ENCODE measurements at regions not wholly inside any gene's neighbourhood (a gene's known extent, or its start where the extent isn't known, plus 50 kb on each side); places are given as distances from the start of the nearest gene placed in this dataset.

DNA sequence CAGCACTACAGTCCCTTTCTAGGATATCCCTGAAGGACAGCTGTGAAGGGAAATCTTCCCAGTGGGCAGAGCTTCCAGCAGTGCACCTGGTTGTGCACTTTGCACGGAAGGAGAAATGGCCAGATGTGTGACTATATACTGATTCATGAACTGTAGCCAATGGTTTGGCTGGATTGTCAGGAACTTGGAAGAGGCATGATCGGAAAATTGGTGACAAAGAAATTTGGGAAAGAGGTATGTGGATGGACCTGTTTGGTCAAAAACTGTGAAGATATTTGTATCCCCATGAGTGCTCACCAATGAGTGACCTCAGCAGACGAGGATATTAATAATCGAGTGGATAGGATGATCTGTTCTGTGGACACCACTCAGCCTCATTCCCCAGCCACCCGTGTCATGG is 582.2 kb downstream of the CPS1 start:
- H3K4me1 ChIP-seq (ENCODE audit: control insufficient read depth in 4 of 4, insufficient read depth in 4 of 4, low read length in 3 of 4): no peaks in the 10 kb centered on the region
- no peaks in the 10 kb centered on the region for H3K36me3 ChIP-seq (ENCODE audit: control insufficient read depth in 4 of 4, insufficient read depth in 3 of 4, low read depth in 1 of 4, low read length in 3 of 4)
- H3K9ac ChIP-seq (ENCODE audit: low read depth in 1 of 2, low read length in 2 of 2): no peak overlapping the region
- H3K27me3 ChIP-seq (ENCODE audit: control insufficient read depth in 4 of 4, insufficient read depth in 4 of 4, low read length in 3 of 4): no peaks in the 10 kb centered on the region
- no peak for DNase-seq (ENCODE audit: low spot score)
- no peak overlapping the region for H3K4me3 ChIP-seq (ENCODE audit: low read depth in 1 of 3, low read length in 3 of 3)
- H3K9me3 ChIP-seq (ENCODE audit: control insufficient read depth in 4 of 4, low read length in 3 of 4): peaks cover 0 to 1% (median 0%) of the 10 kb centered on the region in 4 donors
- no peak for TF ChIP-seq FOXA2 (IDR thresholded peaks at IDR 0.05)
- no peak for TF ChIP-seq RAD21 (IDR thresholded peaks at IDR 0.05)
- TF ChIP-seq GABPA (IDR thresholded peaks at IDR 0.05 in 1 of 2, conservative IDR thresholded peaks at IDR 0.05 in 1 of 2): no peak
- no peak for TF ChIP-seq SP1 (IDR thresholded peaks at IDR 0.05)
- TF ChIP-seq, protein P1, sequence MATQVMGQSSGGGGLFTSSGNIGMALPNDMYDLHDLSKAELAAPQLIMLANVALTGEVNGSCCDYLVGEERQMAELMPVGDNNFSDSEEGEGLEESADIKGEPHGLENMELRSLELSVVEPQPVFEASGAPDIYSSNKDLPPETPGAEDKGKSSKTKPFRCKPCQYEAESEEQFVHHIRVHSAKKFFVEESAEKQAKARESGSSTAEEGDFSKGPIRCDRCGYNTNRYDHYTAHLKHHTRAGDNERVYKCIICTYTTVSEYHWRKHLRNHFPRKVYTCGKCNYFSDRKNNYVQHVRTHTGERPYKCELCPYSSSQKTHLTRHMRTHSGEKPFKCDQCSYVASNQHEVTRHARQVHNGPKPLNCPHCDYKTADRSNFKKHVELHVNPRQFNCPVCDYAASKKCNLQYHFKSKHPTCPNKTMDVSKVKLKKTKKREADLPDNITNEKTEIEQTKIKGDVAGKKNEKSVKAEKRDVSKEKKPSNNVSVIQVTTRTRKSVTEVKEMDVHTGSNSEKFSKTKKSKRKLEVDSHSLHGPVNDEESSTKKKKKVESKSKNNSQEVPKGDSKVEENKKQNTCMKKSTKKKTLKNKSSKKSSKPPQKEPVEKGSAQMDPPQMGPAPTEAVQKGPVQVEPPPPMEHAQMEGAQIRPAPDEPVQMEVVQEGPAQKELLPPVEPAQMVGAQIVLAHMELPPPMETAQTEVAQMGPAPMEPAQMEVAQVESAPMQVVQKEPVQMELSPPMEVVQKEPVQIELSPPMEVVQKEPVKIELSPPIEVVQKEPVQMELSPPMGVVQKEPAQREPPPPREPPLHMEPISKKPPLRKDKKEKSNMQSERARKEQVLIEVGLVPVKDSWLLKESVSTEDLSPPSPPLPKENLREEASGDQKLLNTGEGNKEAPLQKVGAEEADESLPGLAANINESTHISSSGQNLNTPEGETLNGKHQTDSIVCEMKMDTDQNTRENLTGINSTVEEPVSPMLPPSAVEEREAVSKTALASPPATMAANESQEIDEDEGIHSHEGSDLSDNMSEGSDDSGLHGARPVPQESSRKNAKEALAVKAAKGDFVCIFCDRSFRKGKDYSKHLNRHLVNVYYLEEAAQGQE (IDR thresholded peaks at IDR 0.05): no peak
- TF ChIP-seq ATF3 (IDR thresholded peaks at IDR 0.05): no peak
- no peak for TF ChIP-seq MAX (IDR thresholded peaks at IDR 0.05)
- no peak for TF ChIP-seq EGR1 (IDR thresholded peaks at IDR 0.05; ENCODE audit: low read depth in 2 of 2)
- no peak for TF ChIP-seq YY1 (IDR thresholded peaks at IDR 0.05)
- TF ChIP-seq FOXA1 (IDR thresholded peaks at IDR 0.05): no peak
- TF ChIP-seq, protein P2, sequence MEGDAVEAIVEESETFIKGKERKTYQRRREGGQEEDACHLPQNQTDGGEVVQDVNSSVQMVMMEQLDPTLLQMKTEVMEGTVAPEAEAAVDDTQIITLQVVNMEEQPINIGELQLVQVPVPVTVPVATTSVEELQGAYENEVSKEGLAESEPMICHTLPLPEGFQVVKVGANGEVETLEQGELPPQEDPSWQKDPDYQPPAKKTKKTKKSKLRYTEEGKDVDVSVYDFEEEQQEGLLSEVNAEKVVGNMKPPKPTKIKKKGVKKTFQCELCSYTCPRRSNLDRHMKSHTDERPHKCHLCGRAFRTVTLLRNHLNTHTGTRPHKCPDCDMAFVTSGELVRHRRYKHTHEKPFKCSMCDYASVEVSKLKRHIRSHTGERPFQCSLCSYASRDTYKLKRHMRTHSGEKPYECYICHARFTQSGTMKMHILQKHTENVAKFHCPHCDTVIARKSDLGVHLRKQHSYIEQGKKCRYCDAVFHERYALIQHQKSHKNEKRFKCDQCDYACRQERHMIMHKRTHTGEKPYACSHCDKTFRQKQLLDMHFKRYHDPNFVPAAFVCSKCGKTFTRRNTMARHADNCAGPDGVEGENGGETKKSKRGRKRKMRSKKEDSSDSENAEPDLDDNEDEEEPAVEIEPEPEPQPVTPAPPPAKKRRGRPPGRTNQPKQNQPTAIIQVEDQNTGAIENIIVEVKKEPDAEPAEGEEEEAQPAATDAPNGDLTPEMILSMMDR (IDR thresholded peaks at IDR 0.05; ENCODE audit: low read depth, low read length, missing input control): no peak
- no peak overlapping the region for H3K27ac ChIP-seq (ENCODE audit: low read depth in 1 of 2, low read length in 2 of 2)
- 89% methylated on average over 5 of the region's 5 CpGs for WGBS

DNA sequence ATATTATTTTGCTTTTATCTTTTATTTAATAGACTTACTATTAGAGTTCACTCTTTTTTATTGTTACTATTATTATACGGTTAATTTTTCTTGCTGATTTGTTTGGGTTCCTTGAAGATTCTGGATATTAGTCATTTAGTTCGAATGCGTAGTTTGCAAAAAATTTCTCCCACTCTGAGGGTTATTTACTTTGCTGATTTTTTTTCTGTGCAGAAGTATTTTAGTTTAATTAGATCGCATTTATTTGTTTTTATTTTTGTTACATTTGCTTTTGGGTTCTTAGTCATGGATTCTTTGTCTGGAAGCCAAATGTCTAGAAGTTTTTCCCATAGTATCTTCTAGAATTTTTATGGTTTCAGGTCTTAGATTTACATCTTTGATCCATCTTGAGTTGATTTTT is 585.2 kb downstream of the CPS1 start:
- DNase-seq (ENCODE audit: low spot score): no peak
- no peak for TF ChIP-seq TAF1 (conservative IDR thresholded peaks at IDR 0.05)
- TF ChIP-seq, protein P1 (IDR thresholded peaks at IDR 0.05): no peak
- TF ChIP-seq MAX (IDR thresholded peaks at IDR 0.05): no peak
- no peak for TF ChIP-seq RAD21 (IDR thresholded peaks at IDR 0.05)
- TF ChIP-seq JUND (IDR thresholded peaks at IDR 0.05): no peak
- no peak for TF ChIP-seq ATF3 (IDR thresholded peaks at IDR 0.05)
- TF ChIP-seq, protein P3, sequence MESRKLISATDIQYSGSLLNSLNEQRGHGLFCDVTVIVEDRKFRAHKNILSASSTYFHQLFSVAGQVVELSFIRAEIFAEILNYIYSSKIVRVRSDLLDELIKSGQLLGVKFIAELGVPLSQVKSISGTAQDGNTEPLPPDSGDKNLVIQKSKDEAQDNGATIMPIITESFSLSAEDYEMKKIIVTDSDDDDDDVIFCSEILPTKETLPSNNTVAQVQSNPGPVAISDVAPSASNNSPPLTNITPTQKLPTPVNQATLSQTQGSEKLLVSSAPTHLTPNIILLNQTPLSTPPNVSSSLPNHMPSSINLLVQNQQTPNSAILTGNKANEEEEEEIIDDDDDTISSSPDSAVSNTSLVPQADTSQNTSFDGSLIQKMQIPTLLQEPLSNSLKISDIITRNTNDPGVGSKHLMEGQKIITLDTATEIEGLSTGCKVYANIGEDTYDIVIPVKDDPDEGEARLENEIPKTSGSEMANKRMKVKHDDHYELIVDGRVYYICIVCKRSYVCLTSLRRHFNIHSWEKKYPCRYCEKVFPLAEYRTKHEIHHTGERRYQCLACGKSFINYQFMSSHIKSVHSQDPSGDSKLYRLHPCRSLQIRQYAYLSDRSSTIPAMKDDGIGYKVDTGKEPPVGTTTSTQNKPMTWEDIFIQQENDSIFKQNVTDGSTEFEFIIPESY (IDR thresholded peaks at IDR 0.05): no peak
- TF ChIP-seq RXRA (IDR thresholded peaks at IDR 0.05): no peak
- no peak for TF ChIP-seq HNF4A (conservative IDR thresholded peaks at IDR 0.05)
- no peak for TF ChIP-seq YY1 (IDR thresholded peaks at IDR 0.05)
- TF ChIP-seq FOXA2 (IDR thresholded peaks at IDR 0.05): no peak
- Histone ChIP-seq H3K4me3 (ENCODE audit: low read depth in 1 of 3, low read length in 3 of 3) (no peak overlapping the region), H3K9me3 (ENCODE audit: control insufficient read depth in 4 of 4, low read length in 3 of 4) (no peaks in the 10 kb centered on the region), H3K36me3 (ENCODE audit: control insufficient read depth in 4 of 4, insufficient read depth in 3 of 4, low read depth in 1 of 4, low read length in 3 of 4) (no peaks in the 10 kb centered on the region), H3K27ac (ENCODE audit: low read depth in 1 of 2, low read length in 2 of 2) (no peak overlapping the region), H3K4me1 (ENCODE audit: control insufficient read depth in 4 of 4, insufficient read depth in 4 of 4, low read length in 3 of 4) (no peaks in the 10 kb centered on the region), H3K27me3 (ENCODE audit: control insufficient read depth in 4 of 4, insufficient read depth in 4 of 4, low read length in 3 of 4) (no peaks in the 10 kb centered on the region), H3K9ac (ENCODE audit: low read depth in 1 of 2, low read length in 2 of 2) (no peak overlapping the region)
- 81% methylated on average over 4 of the region's 4 CpGs for WGBS

Measured in liver (tissue), 8 donors.